Aorta (tissue), 5 donors: ENCODE measurements at regions not wholly inside any gene's neighbourhood (a gene's known extent, or its start where the extent isn't known, plus 50 kb on each side); places are given as distances from the start of the nearest gene placed in this dataset.
"Not testable (repeated sequence)": the region's sequence is repeated elsewhere in the genome, so short reads cannot be mapped to it uniquely, and the experiment has no call there.

Experiments used
- ATAC-seq: fragments of 200-7000 bp; cut with Tn5 transposase; one replicate; pipeline ENCODE4 v1.9.1; 2022; ENCODE audit warnings: moderate library complexity; ENCODE audit not compliant: low FRiP score
- DNase-seq, 2 donors: peaks; one replicate each; pipeline ENCODE4 v3.0.0-alpha.2; 2020
- H3K27ac ChIP-seq, 2 donors: one replicate each; pipeline ENCODE4 v1.5.1; 2013; ENCODE audit warnings: low read length in 2 of 2, mild to moderate bottlenecking in 2 of 2, moderate library complexity in 2 of 2, control low read depth in 1 of 2, inconsistent platforms in 1 of 2, low read depth in 1 of 2
- H3K27me3 ChIP-seq, 2 donors: one replicate each; pipeline ENCODE4 v1.6.1; 2013; ENCODE audit warnings: control low read depth in 1 of 2, low read length in 1 of 2, mild to moderate bottlenecking in 1 of 2, moderate library complexity in 1 of 2; ENCODE audit not compliant: insufficient read depth in 2 of 2, control insufficient read depth in 1 of 2
- H3K36me3 ChIP-seq, 2 donors: one replicate each; pipeline ENCODE4 v1.6.1; 2013; ENCODE audit warnings: control low read depth in 1 of 2, low read length in 1 of 2, mild to moderate bottlenecking in 1 of 2; ENCODE audit not compliant: insufficient read depth in 2 of 2, control insufficient read depth in 1 of 2
- H3K4me1 ChIP-seq, 2 donors: one replicate each; pipeline ENCODE4 v1.6.1; 2013; ENCODE audit warnings: low read length in 2 of 2, control low read depth in 1 of 2, mild to moderate bottlenecking in 1 of 2, moderate library complexity in 1 of 2; ENCODE audit not compliant: insufficient read depth in 2 of 2, control insufficient read depth in 1 of 2
- H3K4me3 ChIP-seq, 2 donors: one replicate each; pipeline ENCODE4 v1.5.1; 2013; ENCODE audit warnings: low read length in 2 of 2, control low read depth in 1 of 2, mild to moderate bottlenecking in 1 of 2
- H3K9me3 ChIP-seq: one replicate; pipeline ENCODE4 v1.6.1; 2013; ENCODE audit warnings: mild to moderate bottlenecking, low read length; ENCODE audit not compliant: control insufficient read depth
- WGBS, 2 donors: extraction: QIAGEN DNeasy Blood & Tissue Kit; methylation state at CpG; one replicate each; pipeline ENCODE4 v1.1.7; 2013; 5-methylcytosine and 5-hydroxymethylcytosine counted together
- intact Hi-C, 2 donors: fragments of 100-400 bp; cut with DNase I; formaldehyde crosslinking; loops; one replicate each; pipeline versions ENCODE4 v1.14.2 to v1.15.0; 2022
- donor health status: healthy with polysubstance abuse.
- donor health status: Bipolar disorder and iron deficiency.
- donor health status: DM: no; HTN: no; CAD: no.
- donor health status: DM: no; HTN: no; CAD: no.
- donor health status: DM: yes; HTN: yes; CAD: no.

- intact Hi-C loops, H3K27me3 ChIP-seq, H3K27ac ChIP-seq, ATAC-seq, DNase-seq, H3K4me1 ChIP-seq, H3K4me3 ChIP-seq, H3K36me3 ChIP-seq, H3K9me3 ChIP-seq: not testable (repeated sequence)
- 77 to 78% methylated on average over 3 to 4 of the region's 9 CpGs for WGBS, 2 donors
Observed at GRCh38 chr2:111432916-111433499, 312.3 kb downstream of the BCL2L11 start.

- H3K4me3 ChIP-seq, intact Hi-C loops, H3K27ac ChIP-seq, DNase-seq, H3K4me1 ChIP-seq, H3K36me3 ChIP-seq, H3K9me3 ChIP-seq, ATAC-seq, H3K27me3 ChIP-seq: not testable (repeated sequence)
- 82% methylated on average over 4 to 5 of the region's 5 CpGs for WGBS, 2 donors
Observed at GRCh38 chr2:111433892-111434607, 313.3 kb downstream of the BCL2L11 start.

- H3K27ac ChIP-seq, ATAC-seq, H3K27me3 ChIP-seq, H3K4me1 ChIP-seq, H3K36me3 ChIP-seq, intact Hi-C loops, H3K9me3 ChIP-seq, H3K4me3 ChIP-seq, DNase-seq: not testable (repeated sequence)
- 92 to 97% methylated on average over 2 to 3 of the region's 4 CpGs for WGBS, 2 donors
Observed at GRCh38 chr2:111434608-111434939, 313.9 kb downstream of the BCL2L11 start.

- intact Hi-C loops, result not testable (repeated sequence)
Observed at GRCh38 chr2:111435553-111436310, 315.0 kb downstream of the BCL2L11 start.

GRCh38 chr2:111436411-111436810, 315.7 kb downstream of the BCL2L11 start:
- 80 to 81% methylated on average over 2 of the region's 5 CpGs for WGBS, 2 donors
- H3K27me3 ChIP-seq, H3K36me3 ChIP-seq, intact Hi-C loops, H3K27ac ChIP-seq, DNase-seq, H3K4me3 ChIP-seq, ATAC-seq, H3K4me1 ChIP-seq, H3K9me3 ChIP-seq: not testable (repeated sequence)

More at GRCh38 chr2:111435553-111436310, 315.0 kb downstream of the BCL2L11 start:
- not testable (repeated sequence) for H3K27me3 ChIP-seq, H3K9me3 ChIP-seq, H3K4me1 ChIP-seq, ATAC-seq, H3K4me3 ChIP-seq, DNase-seq, H3K36me3 ChIP-seq, H3K27ac ChIP-seq
- 88 to 94% methylated on average over 2 to 5 of the region's 11 CpGs for WGBS, 2 donors

GRCh38 chr2:111437288-111437990, 316.7 kb downstream of the BCL2L11 start:
- H3K9me3 ChIP-seq, intact Hi-C loops, H3K4me3 ChIP-seq, H3K27ac ChIP-seq, H3K36me3 ChIP-seq, H3K27me3 ChIP-seq, DNase-seq, H3K4me1 ChIP-seq, ATAC-seq: not testable (repeated sequence)
- WGBS, 2 donors, result 75 to 84% methylated on average over 3 to 4 of the region's 7 CpGs

GRCh38 chr2:111438161-111438560, 317.4 kb downstream of the BCL2L11 start:
- DNase-seq, H3K9me3 ChIP-seq, H3K36me3 ChIP-seq, H3K27ac ChIP-seq, H3K27me3 ChIP-seq, intact Hi-C loops, ATAC-seq, H3K4me1 ChIP-seq, H3K4me3 ChIP-seq: not testable (repeated sequence)
- 87 to 95% methylated on average over 2 of the region's 2 CpGs for WGBS, 2 donors

- H3K4me3 ChIP-seq, H3K36me3 ChIP-seq: not testable (repeated sequence)
Observed at GRCh38 chr2:111439237-111439636, 318.5 kb downstream of the BCL2L11 start.

More at GRCh38 chr2:111439237-111439636, 318.5 kb downstream of the BCL2L11 start:
- H3K4me1 ChIP-seq, H3K27me3 ChIP-seq, ATAC-seq, intact Hi-C loops, DNase-seq, H3K9me3 ChIP-seq, H3K27ac ChIP-seq: not testable (repeated sequence)
- WGBS, 2 donors, result 79 to 85% methylated on average over 2 of the region's 6 CpGs
